Right lobe of liver (tissue), 4 donors: ENCODE measurements at regions not wholly inside any gene's neighbourhood (a gene's known extent, or its start where the extent isn't known, plus 50 kb on each side); places are given as distances from the start of the nearest gene placed in this dataset.

Experiments used
- CTCF ChIP-seq, 4 donors: fragments of 200-600 bp in 3 of 4; fragments of 450-650 bp in 1 of 4; IDR thresholded peaks; one replicate each; pipeline versions ENCODE4 v1.5.1 to v1.8.0; 2016 to 2022; ENCODE audit warnings: antibody characterized with exemption in 4 of 4, mild to moderate bottlenecking in 2 of 4
- POLR2A ChIP-seq: fragments of 450-650 bp; IDR thresholded peaks from one replicate; pipeline ENCODE4 v1.6.1; 2017; ENCODE audit warnings: antibody characterized with exemption, mild to moderate bottlenecking
- donor health status: DM: no; HTN: no; CAD: no.
- donor health status: DM: no; HTN: no; CAD: no.
- donor health status: DM: no; HTN: yes; CAD: no.

GRCh38 chrX:92351511-92351910, 572.3 kb downstream of the PCDH11X start:
- TF ChIP-seq POLR2A (no peak), CTCF (IDR thresholded peaks at IDR 0.05) (no peak)
